HepG2 (cell line): ENCODE measurements at regions not wholly inside any gene's neighbourhood (a gene's known extent, or its start where the extent isn't known, plus 50 kb on each side); places are given as distances from the start of the nearest gene placed in this dataset.

Experiments used
- ATAC-seq: fragments of 200-7000 bp; cut with Tn5 transposase; 3 replicates; pipeline ENCODE4 v1.9.1; 2020; ENCODE audit warnings: mild to moderate bottlenecking, moderate library complexity
- BruUV-seq: library from RNA; stranded (reverse); fragments of 400-500 nt; replicated peaks from 2 replicates; lab custom pipeline; 2021; lab: Mats Ljungman, UMichigan
- CTCF ChIA-PET: fragments of 300-600 bp; formaldehyde crosslinking; extraction: SDS; loops from one replicate; lab custom pipeline; 2021; ENCODE audit warnings: low total read pairs, inconsistent platforms, low intra/inter-chr PET ratio; lab: Yijun Ruan, JAX
- POLR2A ChIA-PET: fragments of 350-600 bp; sonication (Branson Sonifier 250); formaldehyde crosslinking; loops from one replicate; lab custom pipeline; 2020; ENCODE audit warnings: antibody characterized with exemption, inconsistent platforms; lab: Yijun Ruan, JAX
- DNase-seq: peaks from one replicate; pipeline ENCODE4 v3.0.0-alpha.2; 2015; ENCODE audit warnings: low spot score
- FAIRE-seq: peaks from 3 replicates; lab custom pipeline; 2011; peaks lifted over from hg19 to GRCh38; lab: Jason Lieb, UNC
- H2AFZ ChIP-seq: one replicate; pipeline ENCODE4 v1.6.1; 2011; ENCODE audit warnings: low read length, inconsistent platforms
- H3K27ac ChIP-seq: fragments of 300-600 bp; 3 replicates; pipeline ENCODE4 v1.8.0; 2011; ENCODE audit warnings: mixed run types, mild to moderate bottlenecking, mixed read lengths, low read length, inconsistent platforms; ENCODE audit not compliant: insufficient read depth; ENCODE audit errors: extremely low read length
- H3K27me3 ChIP-seq, 2 experiments: fragments of 200-600 bp in 1 of 2; 2 replicates in 1 of 2; 3 replicates in 1 of 2; pipeline versions ENCODE4 v1.6.0 to v1.8.0; 2011; ENCODE audit warnings: low read length in 2 of 2, mild to moderate bottlenecking in 2 of 2, moderate library complexity in 2 of 2, inconsistent platforms in 1 of 2; ENCODE audit not compliant: insufficient read depth in 2 of 2, control insufficient read depth in 1 of 2
- H3K36me3 ChIP-seq, 2 experiments: fragments of 200-600 bp in 1 of 2; replicated peaks in 1 of 2; 2 replicates in 1 of 2; 3 replicates in 1 of 2; pipeline versions ENCODE4 v1.5.1 to v1.8.0; 2011; ENCODE audit warnings: low read length in 2 of 2, inconsistent platforms in 1 of 2; ENCODE audit not compliant: insufficient read depth in 2 of 2, control insufficient read depth in 1 of 2
- H3K4me1 ChIP-seq: 2 replicates; pipeline ENCODE4 v1.5.1; 2012; ENCODE audit warnings: low read length, inconsistent platforms; ENCODE audit not compliant: insufficient read depth
- H3K4me2 ChIP-seq: 2 replicates; pipeline ENCODE4 v1.6.0; 2011; ENCODE audit warnings: low read depth, low read length, inconsistent platforms
- H3K4me3 ChIP-seq, 3 experiments: fragments of 200-600 bp in 1 of 3; sonication (generic), shearing (Covaris generic) in 1 of 3; replicated peaks in 1 of 3; 2 replicates each; pipeline ENCODE4 v1.5.1; 2011 to 2016; ENCODE audit warnings: low read length in 3 of 3, inconsistent platforms in 2 of 3, low read depth in 2 of 3, mild to moderate bottlenecking in 2 of 3, control low read depth in 1 of 3, mixed read lengths in 1 of 3; ENCODE audit not compliant: insufficient read depth in 1 of 3
- H3K79me2 ChIP-seq: one replicate; pipeline ENCODE4 v1.6.1; 2011; ENCODE audit warnings: low read length, inconsistent platforms; ENCODE audit not compliant: insufficient read depth
- H3K9ac ChIP-seq: 2 replicates; pipeline ENCODE4 v1.6.0; 2011; ENCODE audit warnings: mild to moderate bottlenecking, low read depth, low read length, inconsistent platforms; ENCODE audit not compliant: insufficient read depth
- H3K9me3 ChIP-seq: 2 replicates; pipeline ENCODE4 v1.5.1; 2012; ENCODE audit warnings: mild to moderate bottlenecking, low read length
- H4K20me1 ChIP-seq: 2 replicates; pipeline ENCODE4 v1.6.0; 2011; ENCODE audit warnings: inconsistent platforms, mild to moderate bottlenecking, low read length, moderate library complexity; ENCODE audit not compliant: insufficient read depth
- HMG20B ChIP-seq: conservative IDR thresholded peaks from 2 replicates; pipeline ENCODE4 v1.6.1; 2016; ENCODE audit warnings: missing genetic modification reagents, missing compliant biosample characterization
- PRMT3 ChIP-seq: sonication (generic); formaldehyde crosslinking; IDR thresholded peaks from 2 replicates; pipeline ENCODE4 v1.8.1; 2022; ENCODE audit warnings: low read depth, mild to moderate bottlenecking, moderate library complexity, missing genetic modification reagents, borderline replicate concordance
- REPIN1 ChIP-seq: sonication (generic); formaldehyde crosslinking; IDR thresholded peaks from 2 replicates; pipeline ENCODE4 v1.8.0; 2022; ENCODE audit warnings: missing genetic modification reagents, low read depth, mild to moderate bottlenecking, borderline replicate concordance
- ZNF484 ChIP-seq: sonication (generic); formaldehyde crosslinking; IDR thresholded peaks from 2 replicates; pipeline ENCODE4 v1.5.1; 2020; ENCODE audit warnings: mild to moderate bottlenecking, low read depth, missing genetic modification reagents, borderline replicate concordance
- WGBS: methylation state at CpG from one replicate; pipeline ENCODE4 v1.1.6; 2017; ENCODE audit warnings: low lambda C conversion rate; 5-methylcytosine and 5-hydroxymethylcytosine counted together
- in situ Hi-C: cut with HindIII; loops from 2 replicates; pipeline ENCODE4 v1.10.0; 2017; ENCODE audit warnings: low pct_unique_long_range_greater_than_20kb; ENCODE audit not compliant: extremely low pct_ligation_motif_present
- intact Hi-C: fragments of 100-400 bp; cut with micrococcal nuclease; formaldehyde crosslinking; loops from one replicate; pipeline ENCODE4 v1.10.0; 2022; ENCODE audit not compliant: unreplicated experiment

DNA sequence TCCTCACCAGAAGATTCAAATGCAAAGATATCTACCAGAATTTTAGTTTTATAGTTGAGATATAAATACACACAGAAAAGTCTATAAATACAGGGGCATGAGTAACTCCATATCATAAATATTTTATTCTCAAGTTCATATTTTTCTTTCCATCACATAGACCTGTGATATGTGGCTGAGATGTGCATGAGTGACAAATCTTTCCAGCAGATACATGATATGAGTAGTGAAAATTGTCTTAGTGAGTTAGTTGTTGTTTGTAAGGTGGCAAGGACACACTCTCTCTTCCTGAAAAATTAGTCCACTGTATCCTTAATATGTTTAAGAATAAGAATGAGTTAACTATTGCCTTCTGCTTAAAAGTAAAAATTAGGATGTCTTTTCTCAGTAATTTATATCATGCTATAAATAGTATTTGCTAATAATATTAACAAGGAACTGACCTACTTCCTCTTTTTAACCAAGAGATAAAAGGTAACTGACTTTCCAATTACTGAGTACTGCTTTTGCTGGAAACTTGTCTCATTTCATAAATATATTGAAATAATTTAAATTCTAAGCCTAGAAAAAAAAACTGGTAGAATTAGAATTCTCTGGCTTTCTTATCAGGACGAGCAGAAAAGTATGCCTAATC, 85.2 kb upstream of the SESTD1 start:
- FAIRE-seq (no peak), DNase-seq (no peak), ATAC-seq (no peak)
- ChIA-PET POLR2A (no interaction called here), CTCF (no interaction called here)
- H3K9ac ChIP-seq: no peak overlapping the region
- intact Hi-C loops: loop anchor here (10.0 kb wide), 1 partner anchor 225 kb away; no protein-coding TSS in a partner anchor
- no peaks in the 10 kb centered on the region for H3K36me3 ChIP-seq
- H3K9me3 ChIP-seq: no peaks in the 10 kb centered on the region
- H4K20me1 ChIP-seq: no peaks in the 10 kb centered on the region
- in situ Hi-C loops: no loop called here
- H3K27ac ChIP-seq: no peak overlapping the region
- 79% methylated on average over 1 of the region's 1 CpG for WGBS
- H3K4me1 ChIP-seq: peaks cover 24% of the 10 kb centered on the region
- no peak overlapping the region for H2AFZ ChIP-seq
- no TSS peak for BruUV-seq
- TF ChIP-seq HMG20B (CRISPR knock-in tag) (no peak), ZNF484 (no peak)
- no peaks in the 10 kb centered on the region for H3K27me3 ChIP-seq
- peaks cover 10% of the 10 kb centered on the region for H3K79me2 ChIP-seq
- H3K4me3 ChIP-seq: no peak overlapping the region
- H3K4me2 ChIP-seq: no peak overlapping the region

DNA sequence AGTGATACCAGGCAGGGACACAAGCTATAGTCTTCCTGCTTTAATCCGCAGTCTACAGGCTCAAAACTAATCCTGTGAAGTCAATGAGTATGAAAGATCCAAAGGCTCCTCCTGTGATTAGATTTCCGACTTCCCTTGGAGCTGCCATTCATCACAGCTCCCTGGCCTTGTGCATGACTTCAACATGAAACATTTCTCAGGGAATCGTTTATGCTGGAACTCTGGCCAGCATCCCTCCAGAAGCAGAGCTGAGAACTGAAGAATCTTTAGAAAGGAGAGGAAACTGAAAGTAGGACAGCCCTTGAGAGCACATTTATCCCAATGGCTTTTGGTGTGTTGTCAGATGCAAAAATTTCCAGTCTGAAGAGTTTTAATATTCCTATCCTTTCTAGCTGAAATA, 84.3 kb upstream of the SESTD1 start:
- peaks cover 10% of the 10 kb centered on the region for H3K79me2 ChIP-seq
- ATAC-seq: no peak
- no peak overlapping the region for H3K9ac ChIP-seq
- H3K9me3 ChIP-seq: no peaks in the 10 kb centered on the region
- H3K27ac ChIP-seq: no peak overlapping the region
- H3K36me3 ChIP-seq: no peaks in the 10 kb centered on the region
- TF ChIP-seq PRMT3 (CRISPR knock-in tag) (no peak), REPIN1 (CRISPR knock-in tag) (0 out of 2 replicates have a peak, but pooled peaks have one; percentile 17)
- TF ChIP-seq, all 625 proteins: peak for 1
- Histone ChIP-seq H3K27me3 (no peaks in the 10 kb centered on the region), H3K4me1 (peaks cover 33% of the 10 kb centered on the region), H4K20me1 (no peaks in the 10 kb centered on the region), H2AFZ (no peak overlapping the region), H3K4me2 (no peak overlapping the region), H3K4me3 (no peak overlapping the region)
- in situ Hi-C loops: no loop called here
- ChIA-PET POLR2A (no interaction called here), CTCF (no interaction called here)
- intact Hi-C loops: loop anchor here (10.0 kb wide), 1 partner anchor 226 kb away; no protein-coding TSS in a partner anchor
- DNase-seq: no peak
- no TSS peak for BruUV-seq
- no peak for FAIRE-seq
- 61% methylated on average over 3 of the region's 3 CpGs for WGBS
